GM20000 (cell line): ENCODE measurements at regions not wholly inside any gene's neighbourhood (a gene's known extent, or its start where the extent isn't known, plus 50 kb on each side); places are given as distances from the start of the nearest gene placed in this dataset.

Experiments
- DNase-seq: peaks from one replicate; pipeline ENCODE4 v3.0.0; 2012; ENCODE audit warnings: low spot score
- CTCF ChIP-seq: IDR thresholded peaks from 2 replicates; pipeline ENCODE4 v1.5.1; 2012; ENCODE audit warnings: mild to moderate bottlenecking, control low read depth; ENCODE audit errors: extremely low read depth, missing control alignments

GRCh38 chr7:38068461-38068860, 109.6 kb upstream of the STARD3NL start:
- TF ChIP-seq CTCF: no peak
- no peak for DNase-seq

GRCh38 chr7:38069052-38069451, 109.0 kb upstream of the STARD3NL start:
- no peak for TF ChIP-seq CTCF
- no peak for DNase-seq

- no peak for DNase-seq
- peak; percentile 15 for TF ChIP-seq CTCF
These were observed 107.3 kb upstream of the STARD3NL start for GRCh38 chr7:38070718-38071117.

DNA sequence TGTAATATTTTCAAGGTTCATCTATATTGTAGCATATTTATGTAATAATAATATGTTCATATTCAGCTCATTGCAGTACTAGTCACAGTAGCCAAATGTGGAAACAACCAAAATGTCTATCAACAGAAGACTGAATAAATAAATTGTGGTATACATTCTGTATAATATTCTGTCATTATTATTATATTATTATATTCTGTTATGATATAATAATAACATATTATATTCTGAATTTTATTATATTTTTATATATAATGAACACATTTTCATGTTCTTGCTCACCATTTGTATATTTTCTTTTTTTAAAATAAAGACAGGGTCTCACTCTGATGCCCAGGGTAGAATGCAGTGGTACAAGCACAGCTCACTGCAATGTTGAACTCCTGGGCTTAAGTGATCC, 91.2 kb upstream of the STARD3NL start:
- DNase-seq: no peak
- TF ChIP-seq CTCF: no peak

DNA sequence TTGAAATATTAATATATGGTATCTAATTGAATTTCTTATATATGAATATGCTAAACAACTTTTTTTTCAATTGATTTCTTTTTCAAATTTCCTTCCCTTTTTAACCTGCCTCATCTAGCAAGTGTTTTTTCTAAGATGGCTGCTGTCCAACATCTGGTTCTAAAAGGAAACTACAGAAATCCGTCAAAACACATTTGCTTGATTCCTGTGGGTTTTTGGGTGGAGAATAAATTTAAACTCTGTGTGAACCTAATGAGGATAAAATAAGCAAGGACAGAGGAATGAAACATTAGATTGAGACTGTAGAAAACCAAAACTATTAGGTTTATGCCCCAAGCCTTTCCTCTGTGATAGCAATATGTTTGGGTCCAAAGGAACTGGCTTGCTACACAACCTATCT, 75.5 kb upstream of the STARD3NL start:
- TF ChIP-seq CTCF: no peak
- no peak for DNase-seq

GRCh38 chr7:38105874-38106483, 72.1 kb upstream of the STARD3NL start:
- DNase-seq: peak; percentile 56
- TF ChIP-seq CTCF: peak; percentile 26

DNA sequence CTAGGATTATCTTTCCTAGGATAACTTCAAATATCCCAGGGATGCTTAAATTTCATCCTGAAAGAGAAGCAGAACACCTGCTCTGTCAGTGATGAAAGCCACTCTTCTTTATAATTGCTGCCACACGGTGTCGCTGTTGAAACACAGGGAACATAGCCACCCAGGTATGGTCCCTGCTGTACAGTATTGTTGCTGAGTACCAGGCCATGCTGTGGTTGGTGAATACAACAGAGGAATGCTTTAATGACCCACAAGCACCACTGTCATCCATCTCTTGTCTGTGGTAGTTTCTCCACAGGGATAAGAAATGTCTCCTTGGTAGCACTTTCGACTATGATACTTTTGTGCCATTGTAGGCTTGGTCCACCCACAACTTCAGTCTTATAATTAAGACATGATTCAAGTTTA, 70.6 kb upstream of the STARD3NL start:
- peak; percentile 61 for TF ChIP-seq CTCF
- peak; percentile 63 for DNase-seq
